PC-3 (cell line): ENCODE measurements at regions not wholly inside any gene's neighbourhood (a gene's known extent, or its start where the extent isn't known, plus 50 kb on each side); places are given as distances from the start of the nearest gene placed in this dataset.

ENCODE experiments used
- ATAC-seq: fragments of 200-7000 bp; cut with Tn5 transposase; 2 replicates; pipeline ENCODE4 v1.9.1; 2020; ENCODE audit warnings: mild to moderate bottlenecking, moderate library complexity
- BruUV-seq: library from RNA; stranded (reverse); fragments of 400-500 nt; replicated peaks from 2 replicates; lab custom pipeline; 2021; lab: Mats Ljungman, UMichigan
- CTCF ChIA-PET: fragments of 300-600 bp; sonication (Branson Sonifier 250); formaldehyde crosslinking; loops from one replicate; lab custom pipeline; 2022; ENCODE audit warnings: antibody characterized with exemption; lab: Charles Lee
- POLR2A ChIA-PET: fragments of 300-600 bp; sonication (Branson Sonifier 250); formaldehyde crosslinking; loops from one replicate; lab custom pipeline; 2022; ENCODE audit warnings: antibody characterized with exemption; ENCODE audit not compliant: unreplicated experiment; lab: Charles Lee
- DNase-seq: peaks from one replicate; pipeline ENCODE4 v3.0.0-alpha.2; 2015
- H2AFZ ChIP-seq: fragments of 300-600 bp; sonication (generic); 2 replicates; pipeline ENCODE4 v1.6.0; 2016; ENCODE audit warnings: antibody characterized with exemption, low read length
- H3F3A ChIP-seq: fragments of 300-600 bp; sonication (generic); one replicate; pipeline ENCODE4 v1.6.0; 2017; ENCODE audit warnings: antibody characterized with exemption, low read length, control low read depth, mild to moderate bottlenecking; ENCODE audit not compliant: unreplicated experiment
- H3K27ac ChIP-seq: fragments of 300-600 bp; sonication (generic); 2 replicates; pipeline ENCODE4 v1.5.1; 2016; ENCODE audit warnings: mild to moderate bottlenecking, low read length
- H3K27me3 ChIP-seq: fragments of 300-600 bp; sonication (generic); 2 replicates; pipeline ENCODE4 v1.6.1; 2016; ENCODE audit warnings: low read length, mixed read lengths
- H3K36me3 ChIP-seq: fragments of 300-600 bp; sonication (generic); 2 replicates; pipeline ENCODE4 v1.6.1; 2016; ENCODE audit warnings: low read depth, mixed run types, low read length, mixed read lengths
- H3K4me1 ChIP-seq: fragments of 300-600 bp; sonication (generic); 2 replicates; pipeline ENCODE4 v1.5.1; 2016; ENCODE audit warnings: low read length; ENCODE audit not compliant: insufficient read depth
- H3K4me2 ChIP-seq: fragments of 300-600 bp; sonication (generic); 2 replicates; pipeline ENCODE4 v1.6.0; 2016; ENCODE audit warnings: low read length
- H3K4me3 ChIP-seq: fragments of 300-600 bp; sonication (generic); 2 replicates; pipeline ENCODE4 v1.5.1; 2016; ENCODE audit warnings: mild to moderate bottlenecking, low read length, mixed read lengths
- H3K79me2 ChIP-seq: fragments of 300-600 bp; sonication (generic); 2 replicates; pipeline ENCODE4 v1.6.1; 2017; ENCODE audit warnings: low read length, mixed read lengths
- H3K9ac ChIP-seq: fragments of 300-600 bp; sonication (generic); 2 replicates; pipeline ENCODE4 v1.6.0; 2016; ENCODE audit warnings: mild to moderate bottlenecking, low read length
- H3K9me2 ChIP-seq: fragments of 300-600 bp; sonication (generic); replicated peaks from 2 replicates; pipeline ENCODE4 v1.6.1; 2016; ENCODE audit warnings: mixed run types, low read length, mixed read lengths
- H3K9me3 ChIP-seq: fragments of 300-600 bp; sonication (generic); 2 replicates; pipeline ENCODE4 v1.6.1; 2016; ENCODE audit warnings: low read length, mixed read lengths
- H4K20me1 ChIP-seq: fragments of 300-600 bp; sonication (generic); 2 replicates; pipeline ENCODE4 v1.6.1; 2016; ENCODE audit warnings: low read length, mixed read lengths
- CTCF ChIP-seq: fragments of 300-600 bp; sonication (generic); conservative IDR thresholded peaks from 2 replicates; pipeline ENCODE4 v1.5.1; 2017; ENCODE audit warnings: antibody characterized with exemption, low read depth, mild to moderate bottlenecking, low read length
- EZH2 ChIP-seq: fragments of 300-600 bp; sonication (generic); IDR thresholded peaks from one replicate; pipeline ENCODE4 v1.6.1; 2017; ENCODE audit warnings: antibody characterized with exemption, mild to moderate bottlenecking, low read length; ENCODE audit not compliant: unreplicated experiment
- EZH2phosphoT487 ChIP-seq: fragments of 300-600 bp; sonication (generic); IDR thresholded peaks from 2 replicates; pipeline ENCODE4 v1.6.1; 2018; ENCODE audit warnings: mild to moderate bottlenecking, antibody characterized with exemption, low read length, borderline replicate concordance
- intact Hi-C: fragments of 100-400 bp; cut with micrococcal nuclease; formaldehyde crosslinking; loops from 2 replicates; pipeline ENCODE4 v1.9.0; 2023

GRCh38 chr2:205858275-205858674, 176.0 kb downstream of the NRP2 start:
- TF ChIP-seq EZH2 (no peak), CTCF (no peak), EZH2phosphoT487 (no peak)
- Histone ChIP-seq H3K9ac (no peak overlapping the region), H4K20me1 (no peaks in the 10 kb centered on the region), H3K4me2 (no peak overlapping the region), H2AFZ (no peak overlapping the region), H3K9me2 (no peaks in the 10 kb centered on the region), H3K36me3 (no peaks in the 10 kb centered on the region), H3K27ac (no peak overlapping the region), H3F3A (no peaks in the 10 kb centered on the region), H3K4me1 (no peaks in the 10 kb centered on the region), H3K79me2 (no peaks in the 10 kb centered on the region), H3K4me3 (no peak overlapping the region), H3K27me3 (peaks cover 76% of the 10 kb centered on the region), H3K9me3 (no peaks in the 10 kb centered on the region)
- ChIA-PET POLR2A (interaction anchor here (0.6 kb wide), 1 partner anchor 417 kb away, joined by 5 read pairs; no protein-coding TSS in a partner anchor), CTCF (no interaction called here)
- BruUV-seq, result no TSS peak
- intact Hi-C loops, result no loop called here
- ATAC-seq (no peak), DNase-seq (no peak)

DNA sequence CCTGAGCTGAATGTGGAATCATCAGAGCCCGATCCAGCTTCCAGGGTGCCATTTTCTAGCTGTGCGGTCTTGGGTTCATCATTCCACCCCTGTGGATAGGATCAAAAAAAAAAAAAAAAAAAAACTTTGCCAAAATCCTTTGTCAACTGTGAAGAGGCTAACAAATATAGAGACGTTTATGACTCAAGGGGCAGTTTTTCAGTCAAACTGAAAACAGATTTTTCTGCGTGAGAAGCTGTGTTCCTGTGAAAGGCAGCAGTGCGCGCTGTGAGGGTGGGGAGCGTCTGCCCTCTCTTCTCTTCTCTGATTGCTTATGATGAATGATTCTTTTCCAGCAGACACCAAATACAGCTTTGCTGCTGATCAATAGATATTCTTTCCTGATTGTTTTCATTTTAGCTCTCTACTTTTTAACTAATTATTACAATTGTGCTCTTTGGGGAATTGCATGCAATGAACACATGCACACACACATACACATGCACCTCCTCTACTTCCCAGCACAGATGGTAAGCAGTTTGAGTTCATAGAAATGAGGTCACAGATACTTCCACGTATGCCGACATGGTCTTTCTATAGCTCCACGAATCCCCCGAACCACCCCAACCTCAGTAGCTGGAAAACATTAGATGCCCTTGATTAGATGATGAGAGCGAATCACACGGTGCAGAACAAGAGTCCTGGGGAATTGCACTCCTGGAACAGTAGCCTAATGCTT, 175.4 kb downstream of the NRP2 start:
- Histone ChIP-seq H3K9me3 (no peaks in the 10 kb centered on the region), H3K4me3 (no peak overlapping the region), H3K36me3 (no peaks in the 10 kb centered on the region), H3K9ac (no peak overlapping the region), H2AFZ (no peak overlapping the region), H4K20me1 (no peaks in the 10 kb centered on the region), H3K79me2 (no peaks in the 10 kb centered on the region), H3K4me1 (no peaks in the 10 kb centered on the region), H3F3A (no peaks in the 10 kb centered on the region), H3K9me2 (no peaks in the 10 kb centered on the region), H3K27me3 (peaks cover 75% of the 10 kb centered on the region), H3K4me2 (no peak overlapping the region), H3K27ac (no peak overlapping the region)
- TF ChIP-seq EZH2, result no peak
- no peak for TF ChIP-seq EZH2phosphoT487
- no peak for TF ChIP-seq CTCF
- intact Hi-C loops, result no loop called here
- DNase-seq, result no peak
- ATAC-seq, result no peak
- ChIA-PET POLR2A (interaction anchor here (0.6 kb wide), 1 partner anchor 418 kb away, joined by 5 read pairs; no protein-coding TSS in a partner anchor), CTCF (no interaction called here)
- no TSS peak for BruUV-seq

- Histone ChIP-seq H4K20me1 (no peaks in the 10 kb centered on the region), H3K9me3 (no peaks in the 10 kb centered on the region), H3K27ac (no peak overlapping the region), H3K4me1 (no peaks in the 10 kb centered on the region), H3K4me3 (no peak overlapping the region), H3K4me2 (no peak overlapping the region), H3F3A (no peaks in the 10 kb centered on the region), H3K27me3 (peaks cover 62% of the 10 kb centered on the region), H2AFZ (no peak overlapping the region), H3K79me2 (no peaks in the 10 kb centered on the region), H3K36me3 (no peaks in the 10 kb centered on the region), H3K9me2 (no peaks in the 10 kb centered on the region), H3K9ac (no peak overlapping the region)
- POLR2A ChIA-PET, result no interaction called here
- BruUV-seq, result no TSS peak
- no peak for TF ChIP-seq CTCF
- TF ChIP-seq EZH2, result no peak
- no peak for TF ChIP-seq EZH2phosphoT487
- ATAC-seq (no peak), DNase-seq (no peak)
- CTCF ChIA-PET, result no interaction called here
- intact Hi-C loops, result no loop called here
Measured at GRCh38 chr2:205852457-205852856, 170.2 kb downstream of the NRP2 start.
